Colon (tissue), 2 donors: ENCODE measurements at regions not wholly inside any gene's neighbourhood (a gene's known extent, or its start where the extent isn't known, plus 50 kb on each side); places are given as distances from the start of the nearest gene placed in this dataset.
"Not testable (repeated sequence)": the region's sequence is repeated elsewhere in the genome, so short reads cannot be mapped to it uniquely, and the experiment has no call there.

Experiments
- FAIRE-seq: peaks from 2 replicates; lab custom pipeline; 2012; peaks lifted over from hg19 to GRCh38; lab: Jason Lieb, UNC
- donor health status: control.
- donor health status: control.

DNA sequence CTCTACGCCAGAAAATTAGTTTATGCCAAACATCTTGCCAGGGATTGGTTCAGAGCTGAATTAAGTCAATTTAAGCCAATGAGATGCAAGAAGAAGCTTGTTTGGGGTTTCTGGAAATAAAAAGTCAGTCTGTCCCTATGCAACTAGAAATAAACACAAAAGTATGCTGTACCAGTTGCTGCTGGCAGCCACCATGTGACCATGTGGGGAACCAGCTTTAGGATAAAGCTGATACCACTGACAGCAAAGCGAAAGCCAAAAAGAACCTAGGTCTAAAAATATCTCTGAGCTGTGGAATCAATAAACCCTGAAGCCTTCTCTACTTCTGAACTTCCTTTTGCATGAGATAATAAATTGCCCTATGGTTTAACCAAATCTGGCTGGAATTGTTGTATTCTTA lies 181.8 kb upstream of the PARD3B start:
- no peak for FAIRE-seq

DNA sequence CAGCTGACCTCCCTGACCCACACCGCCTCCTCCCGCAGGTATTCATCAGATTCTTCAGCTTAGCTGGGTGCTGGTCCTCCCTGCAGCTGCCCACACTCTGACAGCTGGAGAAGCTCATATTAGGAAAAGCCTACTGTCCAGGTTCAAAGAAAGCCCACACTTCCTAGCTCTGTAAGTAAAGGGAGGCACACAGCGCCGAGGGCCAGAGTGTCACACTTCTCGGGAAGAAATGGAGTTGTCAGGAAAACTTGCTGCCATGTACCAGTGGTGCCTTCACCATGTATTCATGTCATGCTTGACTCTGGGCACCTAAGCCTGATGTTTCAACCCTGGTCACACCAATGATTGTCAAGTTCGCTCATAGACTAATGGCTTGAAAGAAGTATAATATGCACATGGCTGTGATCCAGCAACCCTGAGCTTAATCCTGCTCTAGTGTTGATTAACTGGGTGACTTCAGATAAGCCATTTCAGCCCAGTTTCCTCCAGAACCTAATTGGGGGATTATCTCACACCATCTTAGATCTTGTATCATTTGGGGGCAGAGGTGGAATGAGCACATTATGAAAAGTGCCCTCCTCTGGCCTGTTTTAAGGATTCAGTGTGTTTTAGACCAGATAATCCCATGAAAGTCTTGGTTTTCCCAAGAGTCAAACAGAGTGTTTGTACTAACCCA lies 180.3 kb upstream of the PARD3B start:
- no peak for FAIRE-seq

DNA sequence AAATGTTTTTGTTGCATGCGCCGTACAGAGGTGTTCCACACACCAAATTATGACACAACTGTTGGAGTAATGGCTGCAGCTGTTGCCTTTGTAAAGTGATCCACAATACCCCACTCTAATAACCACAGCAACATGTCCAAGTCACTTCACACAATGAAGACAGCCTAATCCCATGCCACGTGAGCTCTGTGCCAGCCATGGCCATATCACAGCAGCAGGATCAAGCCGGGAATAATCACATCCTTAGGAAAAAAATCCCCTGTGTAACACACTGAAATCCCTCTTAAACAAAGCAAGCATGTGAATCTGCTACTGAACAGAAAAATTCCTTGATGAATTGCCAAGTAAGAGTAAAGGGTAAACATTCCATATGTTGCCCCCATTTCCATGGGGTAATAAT lies 179.5 kb upstream of the PARD3B start:
- no peak for FAIRE-seq

DNA sequence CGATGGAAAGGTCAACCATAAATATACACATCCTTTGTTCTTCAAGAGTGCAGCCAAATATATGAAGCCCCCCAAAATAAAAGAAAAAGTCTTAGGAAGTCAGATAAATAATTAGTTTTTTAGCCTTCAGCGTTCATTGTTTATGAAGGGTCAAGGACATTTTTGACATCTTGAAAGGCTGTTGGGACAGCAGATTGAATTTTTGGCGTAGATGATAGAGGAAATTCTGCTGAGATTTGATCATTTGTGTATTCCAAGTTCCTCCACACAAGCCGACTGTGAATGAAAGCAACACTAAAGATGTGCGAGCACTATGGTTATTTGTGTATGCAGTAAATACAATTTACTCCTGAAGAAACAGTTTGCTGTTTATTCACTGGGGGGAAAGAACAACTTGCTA lies 177.8 kb upstream of the PARD3B start:
- no peak for FAIRE-seq

DNA sequence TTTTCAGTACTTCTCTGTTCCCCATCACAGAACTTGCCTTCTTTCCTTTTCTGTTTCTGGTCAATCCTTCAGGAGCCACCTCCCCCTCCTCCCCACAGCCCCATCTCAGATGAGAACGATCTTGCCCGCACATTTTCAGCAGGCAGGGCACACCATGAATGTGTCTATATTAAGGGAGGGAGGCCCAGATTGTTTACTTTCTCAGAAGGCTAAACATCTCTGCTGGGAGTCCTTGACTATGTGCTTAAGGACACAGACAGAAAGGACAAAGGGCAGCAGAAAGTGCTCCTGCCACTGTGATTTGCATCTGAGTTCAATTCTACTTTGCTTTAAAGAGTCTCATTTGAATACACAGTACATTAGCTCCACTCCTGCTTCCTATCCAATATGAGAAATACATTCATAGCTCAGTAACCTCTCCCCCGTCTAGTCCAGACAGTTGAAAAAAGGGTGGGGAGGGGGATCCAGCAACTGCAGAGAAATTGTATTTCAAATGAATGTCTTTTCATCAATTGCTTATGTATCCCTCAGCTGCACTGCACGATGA lies 175.0 kb upstream of the PARD3B start:
- FAIRE-seq = no peak

DNA sequence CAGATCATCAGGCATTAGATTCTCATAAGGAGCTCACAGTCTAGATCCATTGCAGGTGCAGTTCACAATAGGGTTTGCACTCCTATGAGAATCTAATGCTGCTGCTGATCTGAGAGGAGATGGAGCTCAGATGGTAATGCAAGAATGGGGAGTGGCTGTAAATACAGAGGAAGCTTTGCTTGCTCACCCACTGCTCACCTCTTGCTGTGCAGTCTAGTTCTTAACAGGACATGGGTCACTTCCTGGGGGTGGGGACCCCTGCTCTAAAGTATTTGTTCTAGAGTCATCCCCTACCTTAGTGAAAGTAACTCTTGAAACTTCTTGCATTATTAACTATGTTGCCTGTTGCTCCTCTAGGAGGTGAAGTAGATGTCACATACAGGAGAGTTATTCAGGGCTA lies 171.3 kb upstream of the PARD3B start:
- FAIRE-seq = no peak

DNA sequence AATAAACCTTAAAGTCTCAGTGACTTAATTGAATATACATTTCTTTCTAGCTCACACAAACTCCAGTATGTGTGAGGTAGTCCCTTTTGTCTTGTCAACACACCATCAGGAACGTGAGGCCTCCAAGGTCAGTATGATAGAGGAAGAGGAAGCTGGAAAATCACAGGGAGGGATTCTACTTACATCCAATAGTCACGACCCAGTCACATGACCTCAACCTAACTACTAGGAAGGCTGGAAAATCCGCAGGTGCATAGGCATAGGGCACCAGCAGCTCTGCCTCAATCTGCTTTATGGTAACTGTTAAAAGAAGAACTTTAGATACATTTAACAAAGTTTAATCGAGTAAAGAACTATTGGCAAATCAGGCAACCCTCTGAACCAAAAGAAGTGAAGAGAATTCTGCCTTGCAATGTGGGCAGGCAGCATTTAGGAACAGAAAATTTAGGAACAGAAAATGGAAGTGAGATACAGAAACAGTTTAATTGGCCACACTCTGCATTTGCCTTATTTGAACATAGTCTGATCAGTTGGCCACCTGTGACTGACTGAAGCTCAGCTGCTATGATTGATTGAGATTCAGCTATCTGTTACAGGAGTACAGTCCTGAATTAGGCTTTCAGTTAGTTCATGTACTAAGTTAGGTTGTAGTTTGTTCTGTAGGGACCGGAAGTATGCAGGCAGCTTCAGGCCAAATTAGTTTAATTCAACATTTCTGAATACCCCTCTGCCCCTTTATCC lies 165.0 kb upstream of the PARD3B start:
- no peak for FAIRE-seq

DNA sequence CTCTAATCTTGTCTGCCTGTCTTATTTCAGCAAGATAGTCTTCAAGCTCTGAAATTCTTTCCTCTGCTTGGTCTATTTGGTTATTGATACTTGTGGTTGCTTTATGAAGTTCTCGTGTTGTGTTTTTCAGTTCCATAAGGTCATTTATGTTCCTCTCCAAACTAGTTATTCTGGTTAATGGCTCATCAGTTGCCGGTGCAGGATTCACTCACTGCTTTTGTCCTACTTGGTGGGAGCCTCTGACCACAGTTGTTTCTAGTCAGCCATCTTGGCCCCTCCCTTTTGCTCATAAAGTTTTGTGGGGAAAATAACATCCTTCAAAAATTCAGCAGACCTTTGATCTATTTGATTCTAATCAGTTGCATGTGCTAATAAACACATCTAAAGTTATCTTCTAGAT lies 158.6 kb upstream of the PARD3B start:
- FAIRE-seq = no peak

DNA sequence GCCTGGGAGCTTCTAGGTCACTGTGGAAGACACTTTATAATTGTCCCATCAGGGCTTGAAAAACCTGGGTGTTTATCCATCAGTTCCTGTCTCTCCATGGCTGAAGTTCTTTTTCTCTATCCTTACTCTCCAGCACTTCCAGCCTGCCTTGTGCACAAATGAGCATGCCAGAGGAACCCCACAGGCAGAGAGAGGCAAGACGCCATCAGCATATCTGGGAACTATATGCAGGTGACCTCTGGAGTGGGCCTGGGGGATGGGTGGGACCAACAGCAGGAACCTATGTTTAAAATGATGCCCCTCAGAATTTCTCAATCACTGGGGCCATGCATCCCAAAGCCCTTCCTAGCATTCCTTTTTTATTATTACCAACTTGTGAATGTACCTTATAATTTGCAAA lies 156.2 kb upstream of the PARD3B start:
- FAIRE-seq = no peak

DNA sequence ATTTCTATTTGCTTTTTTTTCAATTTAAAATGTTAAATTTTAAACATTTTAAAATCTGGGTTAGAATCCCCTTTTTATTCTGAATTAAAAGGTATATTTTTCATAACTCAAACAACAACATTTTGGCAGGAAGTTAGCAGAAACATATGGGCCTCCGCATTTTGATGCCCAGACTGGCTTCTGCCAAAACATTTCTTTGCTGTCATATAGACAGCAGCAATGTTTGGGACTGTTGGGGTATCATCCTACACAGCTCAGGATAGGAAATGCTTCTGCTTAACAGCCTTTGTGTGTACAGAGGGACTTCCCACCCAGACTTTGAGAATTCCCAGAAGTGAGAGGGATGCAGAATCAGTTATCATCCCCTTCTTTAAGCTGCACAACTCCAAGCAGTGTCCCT lies 155.4 kb upstream of the PARD3B start:
- no peak for FAIRE-seq

DNA sequence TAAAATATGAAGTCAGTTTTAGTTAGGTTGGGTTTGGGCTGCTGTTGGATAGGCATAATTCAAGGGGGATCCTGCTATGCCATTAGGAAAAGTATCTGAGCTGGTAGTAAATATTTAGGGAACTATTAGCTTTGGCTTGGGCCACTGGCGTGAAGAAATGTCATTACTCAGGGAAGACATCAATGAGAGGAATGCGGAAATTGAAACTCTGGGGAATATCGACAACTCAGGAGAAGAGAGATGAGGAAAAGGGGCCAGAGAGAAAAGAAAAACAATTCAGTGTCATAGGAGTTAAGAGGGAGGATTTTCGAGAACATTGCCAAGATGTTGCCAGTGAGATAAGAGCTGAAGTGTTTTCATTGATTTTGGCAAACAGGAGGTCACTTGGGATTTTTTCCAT lies 149.7 kb upstream of the PARD3B start:
- FAIRE-seq = no peak

DNA sequence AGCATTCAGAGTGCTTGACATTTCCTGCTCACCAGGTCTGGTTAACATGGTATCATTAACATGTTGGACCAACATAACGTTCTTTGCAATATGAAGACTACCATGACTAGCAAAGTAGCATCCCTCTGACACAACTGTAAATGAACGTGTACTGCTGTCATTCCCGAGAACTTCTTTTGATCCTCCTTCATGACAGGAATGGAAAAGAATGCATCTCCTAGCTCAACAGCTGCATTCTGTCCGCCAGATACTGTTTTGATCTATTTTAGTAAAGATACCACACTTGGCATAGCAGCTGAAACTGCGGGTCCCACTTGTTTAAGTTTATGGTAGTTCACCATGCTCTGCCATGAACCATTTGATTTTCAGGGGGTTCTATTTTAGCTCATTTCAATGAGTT lies 144.2 kb upstream of the PARD3B start:
- FAIRE-seq = no peak

DNA sequence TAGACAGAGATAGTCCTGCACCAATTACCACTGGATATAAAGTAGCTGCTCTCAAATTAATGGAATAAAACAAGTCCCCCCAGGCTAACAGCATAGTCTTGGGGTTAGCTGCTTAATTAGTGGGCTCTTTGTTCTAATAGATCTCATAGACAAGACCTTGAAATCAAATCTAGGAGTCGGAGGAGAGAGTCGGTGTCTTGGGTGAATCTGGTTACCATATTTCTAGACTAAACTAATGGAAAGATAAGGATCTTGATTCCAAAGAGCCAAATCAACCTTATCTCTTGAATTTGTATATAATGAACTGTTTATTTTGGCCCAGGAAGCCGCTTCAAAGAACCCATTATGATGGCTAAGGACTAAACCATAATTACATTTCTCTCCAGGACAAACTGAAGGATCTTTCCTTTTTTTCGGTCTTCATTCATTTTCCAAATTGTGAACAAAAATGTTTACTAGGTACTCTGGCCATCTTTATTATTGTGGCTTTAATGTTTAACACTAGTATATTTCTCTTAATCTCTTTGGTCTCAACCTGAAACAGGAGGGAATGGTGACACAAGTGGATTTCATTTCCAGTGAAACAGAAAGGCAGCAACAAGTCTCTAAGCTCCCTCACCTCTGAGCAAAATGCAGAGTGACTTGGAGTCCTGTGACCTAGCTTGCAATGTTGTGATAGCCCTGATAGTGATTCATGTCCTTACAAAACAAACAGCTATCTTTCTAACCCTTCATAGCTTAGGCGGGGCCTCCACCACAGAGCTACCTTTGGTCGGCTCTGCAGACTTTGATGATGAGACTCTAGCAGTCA lies 137.9 kb upstream of the PARD3B start:
- FAIRE-seq = no peak

DNA sequence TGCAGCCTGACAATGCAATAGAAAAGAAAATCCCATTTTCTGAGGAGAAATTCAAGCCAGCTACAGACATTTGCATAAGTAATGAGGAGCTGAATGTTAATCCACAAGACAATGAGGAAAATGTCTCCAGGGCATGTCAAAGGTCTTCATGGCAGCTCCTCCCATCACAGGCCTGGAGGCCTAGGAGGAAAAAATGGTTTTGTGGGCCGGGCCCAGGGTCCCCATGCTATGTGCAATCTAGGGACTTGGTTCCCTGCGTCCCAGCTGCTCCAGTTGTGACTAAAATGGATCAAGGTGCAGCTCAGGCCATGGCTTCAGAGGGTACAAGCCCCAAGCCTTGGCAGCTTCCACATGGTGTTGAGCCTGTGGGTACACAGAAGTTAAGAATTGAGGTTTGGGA lies 132.5 kb upstream of the PARD3B start:
- FAIRE-seq = not testable (repeated sequence)

DNA sequence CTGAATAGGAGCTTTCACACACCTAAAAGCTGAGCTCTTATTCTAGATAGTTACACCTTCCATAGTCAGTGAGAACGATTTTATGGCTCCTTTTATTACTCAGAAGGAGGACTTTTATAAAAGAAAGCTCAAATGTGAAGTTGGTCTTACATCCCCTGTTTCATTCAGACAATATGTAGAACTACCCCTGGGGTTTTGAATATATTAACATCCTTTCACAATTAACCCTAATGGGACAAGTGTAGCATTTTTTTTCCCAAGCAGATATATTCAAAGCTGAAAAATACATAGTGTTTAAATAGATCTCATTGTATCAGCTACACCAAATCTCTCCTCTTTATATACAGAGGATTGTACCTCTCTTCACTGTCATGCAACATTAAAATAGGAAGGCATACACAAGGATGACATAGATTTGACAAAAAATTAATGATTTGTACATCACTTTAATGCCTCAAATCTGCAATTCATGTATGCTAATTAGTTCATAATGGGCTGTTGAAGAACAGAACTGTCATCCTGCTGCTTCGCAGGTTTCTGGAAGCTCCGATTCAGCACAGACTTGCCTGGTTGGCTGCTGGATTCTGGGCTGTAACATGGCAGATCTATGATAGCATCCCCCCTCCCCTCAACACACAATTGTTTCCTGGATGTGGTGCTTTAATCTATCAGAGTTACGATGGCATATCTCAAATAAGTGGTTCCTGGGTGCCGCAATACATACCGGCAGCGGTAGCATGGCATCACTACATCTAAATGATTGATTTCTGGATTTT lies 129.7 kb upstream of the PARD3B start:
- FAIRE-seq = no peak

DNA sequence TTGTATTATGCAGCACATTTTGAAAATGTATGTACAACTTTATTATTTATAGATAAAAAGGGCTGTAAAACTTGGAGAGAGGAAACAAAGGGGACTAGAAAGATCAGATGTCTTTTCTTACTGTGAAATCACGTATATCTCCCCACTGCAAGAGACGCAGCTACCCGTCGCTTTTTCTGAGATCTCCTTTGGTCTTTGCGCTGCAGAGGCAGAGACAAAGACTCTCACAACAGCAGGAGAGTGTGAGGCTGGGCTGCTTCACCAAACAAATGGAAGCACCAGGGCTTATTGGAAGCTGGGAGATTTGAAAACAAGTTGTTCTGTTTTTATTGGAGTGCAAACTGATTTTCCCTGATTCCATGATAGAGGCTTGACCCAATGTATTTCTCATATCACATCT lies 129.0 kb upstream of the PARD3B start:
- no peak for FAIRE-seq

DNA sequence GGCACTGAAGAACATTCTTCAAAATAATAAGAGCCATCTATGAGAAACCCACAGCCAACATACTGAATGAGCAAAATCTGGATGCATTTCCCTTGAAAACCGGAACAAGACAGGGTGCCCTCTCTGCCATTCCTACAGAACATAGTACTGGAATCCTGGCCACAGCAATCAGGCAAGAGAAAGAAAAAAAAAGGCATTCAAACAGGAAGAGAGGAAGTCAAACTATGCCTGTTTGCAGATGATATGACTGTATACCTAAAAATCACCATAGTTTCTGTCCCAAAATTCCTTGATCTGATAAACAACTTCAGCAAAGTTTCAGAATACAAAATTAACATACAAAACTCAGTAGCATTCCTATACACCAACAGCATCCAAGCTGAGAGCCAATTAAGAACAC lies 119.5 kb upstream of the PARD3B start:
- no peak for FAIRE-seq

DNA sequence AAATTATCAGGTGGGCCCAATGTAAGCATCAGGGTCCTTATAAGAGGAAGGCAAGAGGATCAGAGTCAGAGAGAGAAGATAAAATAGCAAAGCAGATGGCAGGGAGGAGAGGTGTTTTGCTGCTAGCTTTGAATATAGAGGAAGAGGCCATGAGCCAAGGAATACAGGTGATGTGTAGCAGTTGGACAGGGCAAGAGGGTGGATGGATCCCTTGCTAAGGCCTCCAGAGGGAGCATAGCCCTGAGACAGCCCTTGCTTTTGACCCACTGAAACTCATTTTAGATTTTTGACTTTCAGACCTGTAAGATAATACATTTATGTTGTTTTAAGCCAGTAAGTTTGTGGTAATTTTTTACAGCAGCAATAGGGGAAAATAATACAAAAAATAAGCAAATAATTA lies 116.6 kb upstream of the PARD3B start:
- FAIRE-seq = no peak

DNA sequence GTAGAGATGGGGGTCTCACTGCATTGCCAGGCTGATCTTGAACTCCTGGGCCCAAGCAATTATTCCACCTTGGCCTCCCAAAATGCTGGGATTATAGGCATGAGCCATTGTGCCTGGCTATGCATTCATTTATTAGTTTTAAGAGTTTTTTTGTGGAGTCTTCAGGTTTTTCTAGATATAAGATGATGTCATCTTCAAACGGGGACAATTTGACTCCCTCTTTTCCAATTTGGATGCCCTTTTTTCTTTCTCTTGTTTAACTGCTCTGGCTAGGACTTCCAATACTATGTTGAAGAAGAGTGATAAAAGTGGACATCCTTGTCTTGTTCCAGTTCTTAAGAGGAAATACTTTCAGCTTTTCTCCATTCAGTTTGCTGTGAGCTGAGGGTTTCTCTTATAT lies 113.7 kb upstream of the PARD3B start:
- FAIRE-seq = no peak

DNA sequence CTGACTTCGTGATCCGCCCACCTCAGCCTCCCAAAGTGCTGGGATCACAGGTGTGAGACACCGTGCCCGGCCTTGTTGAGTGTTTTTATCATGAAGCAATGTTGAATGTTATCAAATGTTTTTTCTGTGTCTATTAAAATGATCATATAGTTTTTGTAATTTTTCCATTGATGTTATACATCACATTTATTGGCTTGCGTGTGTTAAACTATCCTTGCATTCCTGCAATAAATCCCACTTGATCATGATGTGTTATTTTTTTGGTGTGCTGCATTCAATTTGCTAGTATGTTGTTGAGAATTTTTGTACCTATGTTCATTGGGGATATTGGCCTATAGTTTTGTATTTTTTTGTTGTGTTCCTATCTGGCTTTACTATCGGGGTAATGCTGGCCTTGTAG lies 113.1 kb upstream of the PARD3B start:
- FAIRE-seq = no peak

DNA sequence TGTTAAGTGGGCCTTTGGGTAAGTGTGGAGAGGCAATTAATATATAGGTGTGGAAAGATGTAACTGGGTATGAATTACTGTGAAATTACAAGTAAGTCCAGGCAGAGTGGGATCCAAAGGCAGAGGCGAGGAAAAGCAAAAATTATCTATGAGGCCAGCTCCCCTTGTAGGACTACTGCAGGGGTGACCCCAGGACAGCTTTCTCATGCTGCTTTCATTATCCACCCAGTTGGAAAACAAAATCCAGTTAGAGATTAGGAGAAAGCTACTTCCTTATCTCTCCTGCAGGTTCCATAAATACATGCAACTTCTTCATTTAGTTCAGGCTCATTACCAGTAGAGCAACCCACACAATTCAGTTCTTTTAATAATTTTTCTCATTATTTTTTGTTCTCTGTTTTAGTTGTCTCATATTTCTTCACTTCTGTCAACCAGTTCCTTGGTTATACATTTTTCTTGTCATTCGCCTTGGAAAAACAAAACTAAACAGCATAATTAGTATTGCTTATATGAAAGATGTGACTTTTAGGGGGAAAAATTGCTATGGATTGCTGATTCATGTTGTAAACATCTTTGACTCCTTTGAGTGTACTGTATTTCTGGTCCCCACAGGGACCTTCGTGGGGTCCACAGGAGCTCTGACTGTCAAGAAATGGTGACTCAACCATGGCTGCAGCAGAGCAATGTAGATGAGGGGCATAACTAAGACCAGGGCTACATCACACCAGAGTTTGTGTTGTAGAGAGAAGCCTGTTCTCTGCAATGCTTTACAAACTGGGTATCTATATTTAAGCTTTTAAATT lies 110.4 kb upstream of the PARD3B start:
- no peak for FAIRE-seq
